Stimulated activated CD4-positive, alpha-beta T cell treated with anti-CD3 and anti-CD28 coated beads, Interleukin-4, amount 100 ng/mL, for 48 hours (primary cell): ENCODE measurements at regions not wholly inside any gene's neighbourhood (a gene's known extent, or its start where the extent isn't known, plus 50 kb on each side); places are given as distances from the start of the nearest gene placed in this dataset.
"Not testable (repeated sequence)": the region's sequence is repeated elsewhere in the genome, so short reads cannot be mapped to it uniquely, and the experiment has no call there.

ENCODE experiments used
- DNase-seq, 2 donors: peaks; one replicate each; pipeline ENCODE4 v3.0.0-alpha.2; 2020; ENCODE audit warnings: low read depth in 2 of 2

GRCh38 chr21:18114810-18115209 lies 129.8 kb upstream of the CHODL start:
- DNase-seq, result no peak

GRCh38 chr21:18104802-18105201 lies 139.8 kb upstream of the CHODL start:
- DNase-seq, result no peak

- DNase-seq, result not testable (repeated sequence)
These were observed 148.2 kb upstream of the CHODL start for GRCh38 chr21:18096413-18096812.

GRCh38 chr21:18089786-18090185 lies 154.8 kb upstream of the CHODL start:
- DNase-seq, result no peak

GRCh38 chr21:18070392-18070791 lies 174.2 kb upstream of the CHODL start:
- no peak for DNase-seq

- no peak for DNase-seq
These were observed 174.8 kb upstream of the CHODL start for GRCh38 chr21:18069875-18070274.

- no peak for DNase-seq
These were observed 184.2 kb upstream of the CHODL start for GRCh38 chr21:18060402-18060801.

GRCh38 chr21:18058731-18059398 lies 185.8 kb upstream of the CHODL start:
- no peak for DNase-seq

GRCh38 chr21:18053151-18053550 lies 191.5 kb upstream of the CHODL start:
- no peak for DNase-seq

- DNase-seq, result no peak
These were observed 195.2 kb upstream of the CHODL start for GRCh38 chr21:18049461-18049860.

GRCh38 chr21:18041012-18041411 lies 203.6 kb upstream of the CHODL start:
- DNase-seq, result no peak

- DNase-seq, result no peak
These were observed 211.1 kb upstream of the C21orf91 start for GRCh38 chr21:18030248-18030647.

GRCh38 chr21:18026359-18026758 lies 207.2 kb upstream of the C21orf91 start:
- no peak for DNase-seq

GRCh38 chr21:18023711-18024110 lies 204.6 kb upstream of the C21orf91 start:
- no peak for DNase-seq

GRCh38 chr21:18023157-18023556 lies 204.0 kb upstream of the C21orf91 start:
- DNase-seq, result no peak

GRCh38 chr21:18007121-18007520 lies 188.0 kb upstream of the C21orf91 start:
- DNase-seq, result no peak

GRCh38 chr21:18006691-18007090 lies 187.5 kb upstream of the C21orf91 start:
- no peak for DNase-seq

- no peak for DNase-seq
These were observed 183.2 kb upstream of the C21orf91 start for GRCh38 chr21:18002393-18002792.

GRCh38 chr21:18000981-18001686 lies 182.0 kb upstream of the C21orf91 start:
- DNase-seq, result no peak

GRCh38 chr21:17998599-17998998 lies 179.4 kb upstream of the C21orf91 start:
- not testable (repeated sequence) for DNase-seq

GRCh38 chr21:17989780-17990179 lies 170.6 kb upstream of the C21orf91 start:
- DNase-seq, result no peak

- DNase-seq, result no peak
These were observed 168.9 kb upstream of the C21orf91 start for GRCh38 chr21:17988102-17988437.

GRCh38 chr21:17987382-17988101 lies 168.4 kb upstream of the C21orf91 start:
- no peak for DNase-seq
